Natural killer cell (primary cell): ENCODE measurements at regions not wholly inside any gene's neighbourhood (a gene's known extent, or its start where the extent isn't known, plus 50 kb on each side); places are given as distances from the start of the nearest gene placed in this dataset.

Experiments used
- ATAC-seq, 3 donors: fragments of 150-1000 bp in 2 of 3; fragments of 200-7000 bp in 1 of 3; cut with Tn5 transposase; 1 replicate in 1 of 3; 2 replicates in 2 of 3; pipeline ENCODE4 v1.10.0; 2021; ENCODE audit warnings: mild to moderate bottlenecking in 2 of 3, moderate library complexity in 2 of 3
- DNase-seq, 2 donors: peaks; one replicate each; pipeline versions ENCODE4 v3.0.0 to v3.0.0-alpha.2; 2013 to 2021; ENCODE audit warnings: mixed read lengths in 1 of 2
- H3K27ac ChIP-seq: one replicate; pipeline ENCODE4 v1.5.1; 2013; ENCODE audit warnings: mild to moderate bottlenecking, low read length
- H3K27me3 ChIP-seq: one replicate; pipeline ENCODE4 v1.6.1; 2013; ENCODE audit warnings: low read length; ENCODE audit not compliant: control insufficient read depth, insufficient read depth
- H3K36me3 ChIP-seq: one replicate; pipeline ENCODE4 v1.6.1; 2013; ENCODE audit warnings: low read length; ENCODE audit not compliant: control insufficient read depth, insufficient read depth
- H3K4me1 ChIP-seq: one replicate; pipeline ENCODE4 v1.6.1; 2013; ENCODE audit warnings: low read length; ENCODE audit not compliant: control insufficient read depth, insufficient read depth
- H3K4me3 ChIP-seq: one replicate; pipeline ENCODE4 v1.5.1; 2013; ENCODE audit warnings: low read length
- H3K9me3 ChIP-seq: one replicate; pipeline ENCODE4 v1.6.1; 2013; ENCODE audit warnings: low read length; ENCODE audit not compliant: control insufficient read depth, insufficient read depth
- H3K27ac Mint-ChIP-seq, 2 donors: one replicate each; pipeline ENCODE4 v1.8.0; 2022; ENCODE audit warnings: mild to moderate bottlenecking in 2 of 2, mixed read lengths in 2 of 2, moderate library complexity in 1 of 2
- H3K27me3 Mint-ChIP-seq, 2 donors: one replicate each; pipeline ENCODE4 v1.8.0; 2022; ENCODE audit warnings: low read depth in 2 of 2, mixed read lengths in 2 of 2
- H3K36me3 Mint-ChIP-seq: one replicate; pipeline ENCODE4 v1.8.0; 2022; ENCODE audit warnings: mixed read lengths
- H3K4me1 Mint-ChIP-seq, 2 donors: one replicate each; pipeline ENCODE4 v1.8.0; 2022; ENCODE audit warnings: mixed read lengths in 2 of 2
- H3K4me3 Mint-ChIP-seq: one replicate; pipeline ENCODE4 v1.8.0; 2022; ENCODE audit warnings: mild to moderate bottlenecking, moderate library complexity, mixed read lengths
- H3K9me3 Mint-ChIP-seq, 2 donors: one replicate each; pipeline ENCODE4 v1.8.0; 2022; ENCODE audit warnings: mixed read lengths in 2 of 2
- CTCF ChIP-seq: fragments of 200-600 bp; IDR thresholded peaks from one replicate; pipeline ENCODE4 v1.8.0; 2022; ENCODE audit warnings: antibody characterized with exemption
- WGBS: methylation state at CpG from one replicate; pipeline ENCODE4 v1.1.7; 2013; ENCODE audit warnings: missing lambda C conversion rate; ENCODE audit not compliant: insufficient coverage; 5-methylcytosine and 5-hydroxymethylcytosine counted together
- intact Hi-C: fragments of 100-400 bp; cut with micrococcal nuclease; formaldehyde crosslinking; loops from one replicate; pipeline ENCODE4 v1.14.2; 2022

GRCh38 chr2:117519721-117520120 lies 294.8 kb upstream of the DDX18 start:
- DNase-seq: no peak
- H3K9me3 Mint-ChIP-seq: peaks cover 0 to 7% of the 10 kb centered on the region in 2 donors
- ATAC-seq: no peak
- no peak overlapping the region for H3K27ac Mint-ChIP-seq
- intact Hi-C loops: no loop called here
- Histone ChIP-seq H3K27me3 (no peaks in the 10 kb centered on the region), H3K27ac (no peak overlapping the region), H3K9me3 (no peaks in the 10 kb centered on the region), H3K4me1 (no peaks in the 10 kb centered on the region), H3K36me3 (no peaks in the 10 kb centered on the region), H3K4me3 (no peak overlapping the region)
- TF ChIP-seq CTCF: no peak
- no peaks in the 10 kb centered on the region for H3K27me3 Mint-ChIP-seq
- no peaks in the 10 kb centered on the region for H3K36me3 Mint-ChIP-seq
- no peaks in the 10 kb centered on the region for H3K4me1 Mint-ChIP-seq
- H3K4me3 Mint-ChIP-seq: no peak overlapping the region

DNA sequence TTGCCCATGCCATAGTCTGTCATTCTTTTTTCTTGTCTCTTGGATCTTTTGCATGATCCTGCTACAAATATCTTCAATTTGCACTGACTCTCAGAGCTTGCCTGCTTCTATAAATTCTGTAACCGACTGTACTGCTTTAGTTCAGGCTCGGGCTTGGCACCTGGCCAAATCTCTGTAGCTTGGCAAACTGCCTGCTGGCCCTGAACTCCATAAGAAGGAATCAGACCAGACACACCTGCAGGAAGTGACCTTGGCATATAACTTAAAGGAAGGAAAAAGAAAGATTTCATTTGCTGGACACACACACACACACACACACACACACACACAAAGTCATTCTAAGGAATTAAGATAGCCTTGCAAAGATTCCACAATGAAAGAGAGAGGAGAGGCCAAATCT lies 291.2 kb upstream of the DDX18 start:
- no peak overlapping the region for H3K4me3 ChIP-seq
- Mint-ChIP-seq H3K9me3 (peaks cover 0 to 2% of the 10 kb centered on the region in 2 donors), H3K4me1 (no peaks in the 10 kb centered on the region), H3K4me3 (no peak overlapping the region), H3K36me3 (no peaks in the 10 kb centered on the region), H3K27me3 (no peaks in the 10 kb centered on the region), H3K27ac (no peak overlapping the region)
- WGBS: 18% methylated on average over 2 of the region's 2 CpGs
- DNase-seq (no peak), ATAC-seq (no peak)
- H3K27me3 ChIP-seq: no peaks in the 10 kb centered on the region
- H3K36me3 ChIP-seq: no peaks in the 10 kb centered on the region
- H3K27ac ChIP-seq: no peak overlapping the region
- H3K4me1 ChIP-seq: no peaks in the 10 kb centered on the region
- H3K9me3 ChIP-seq: no peaks in the 10 kb centered on the region
- intact Hi-C loops: no loop called here
- TF ChIP-seq CTCF: no peak

- H3K36me3 ChIP-seq: no peaks in the 10 kb centered on the region
- no peak overlapping the region for H3K27ac ChIP-seq
- Mint-ChIP-seq H3K4me3 (no peak overlapping the region), H3K4me1 (no peaks in the 10 kb centered on the region), H3K27me3 (no peaks in the 10 kb centered on the region), H3K9me3 (peaks cover 0 to 2% of the 10 kb centered on the region in 2 donors), H3K27ac (no peak overlapping the region), H3K36me3 (no peaks in the 10 kb centered on the region)
- intact Hi-C loops: no loop called here
- TF ChIP-seq CTCF: no peak
- H3K27me3 ChIP-seq: no peaks in the 10 kb centered on the region
- WGBS: 90% methylated on average over 1 of the region's 1 CpG
- H3K9me3 ChIP-seq: no peaks in the 10 kb centered on the region
- no peaks in the 10 kb centered on the region for H3K4me1 ChIP-seq
- ATAC-seq: no peak
- DNase-seq: no peak
- no peak overlapping the region for H3K4me3 ChIP-seq
These were observed 290.7 kb upstream of the DDX18 start for GRCh38 chr2:117523711-117524238.

GRCh38 chr2:117536139-117536538 lies 278.4 kb upstream of the DDX18 start:
- Mint-ChIP-seq H3K4me3 (no peak overlapping the region), H3K36me3 (no peaks in the 10 kb centered on the region), H3K4me1 (no peaks in the 10 kb centered on the region), H3K27me3 (no peaks in the 10 kb centered on the region), H3K27ac (no peak overlapping the region), H3K9me3 (peaks cover 7 to 10% of the 10 kb centered on the region in 2 donors)
- 61% methylated on average over 2 of the region's 2 CpGs for WGBS
- no peaks in the 10 kb centered on the region for H3K4me1 ChIP-seq
- no peaks in the 10 kb centered on the region for H3K36me3 ChIP-seq
- DNase-seq (no peak), ATAC-seq (no peak)
- no peak overlapping the region for H3K4me3 ChIP-seq
- H3K27ac ChIP-seq: no peak overlapping the region
- TF ChIP-seq CTCF: no peak
- intact Hi-C loops: no loop called here
- H3K9me3 ChIP-seq: peaks cover 2% of the 10 kb centered on the region
- no peaks in the 10 kb centered on the region for H3K27me3 ChIP-seq
